ENCODE measurements at regions not wholly inside any gene's neighbourhood (a gene's known extent, or its start where the extent isn't known, plus 50 kb on each side); places are given as distances from the start of the nearest gene placed in this dataset.

DNA sequence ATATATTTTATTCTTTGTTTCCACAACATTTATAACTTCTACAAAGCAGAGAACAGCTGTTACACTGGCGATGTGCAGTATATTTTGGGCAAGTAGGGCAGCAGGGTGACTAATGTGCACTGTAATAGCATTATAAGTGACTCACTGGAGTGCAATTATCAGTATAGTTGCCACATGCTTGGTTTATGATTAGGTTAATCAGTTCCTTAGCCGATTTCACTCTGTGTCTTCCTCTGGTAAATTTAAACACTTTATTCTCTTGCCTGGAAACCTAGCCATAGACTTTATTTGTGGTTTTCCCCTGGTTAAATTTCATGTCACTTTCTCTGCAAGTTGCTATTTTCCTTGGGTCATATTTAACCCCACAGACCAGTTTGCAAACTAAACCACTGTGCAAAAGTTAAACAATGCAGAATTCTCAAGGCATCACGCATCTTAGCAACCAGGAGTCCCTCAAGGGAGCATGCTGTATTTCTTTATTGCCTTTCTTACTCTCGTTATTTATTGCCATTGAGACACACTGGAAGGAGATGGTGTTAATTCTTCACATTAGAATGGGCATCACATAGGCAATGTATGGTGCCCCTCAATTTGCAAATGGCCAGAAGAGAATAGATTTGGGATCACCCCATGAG, 690.2 kb upstream of the DPPA4 start:
- no peak for DNase-seq
- Mint-ChIP-seq H3K4me1 (peaks cover 3% of the 10 kb centered on the region), H3K4me3 (no peak overlapping the region)

GRCh38 chr3:110031975-110032374, 694.6 kb upstream of the DPPA4 start:
- Mint-ChIP-seq H3K36me3 (ENCODE audit: low read depth) (no peaks in the 10 kb centered on the region), H3K4me3 (no peak overlapping the region)

More for the DNA sequence above, 690.2 kb upstream of the DPPA4 start:
- TF ChIP-seq CTCF (IDR thresholded peaks at IDR 0.05): no peak
- Mint-ChIP-seq H3K27me3 (ENCODE audit: low read depth, poor library complexity) (no peaks in the 10 kb centered on the region), H3K36me3 (ENCODE audit: low read depth) (no peaks in the 10 kb centered on the region), H3K9me3 (peaks cover 14% of the 10 kb centered on the region), H3K27ac (no peak overlapping the region)

GRCh38 chr3:110059431-110059830, 722.1 kb upstream of the DPPA4 start:
- no peak for TF ChIP-seq CTCF (IDR thresholded peaks at IDR 0.05)
- H3K4me3 Mint-ChIP-seq: no peak overlapping the region
- no peak overlapping the region for H3K27ac Mint-ChIP-seq
- no peaks in the 10 kb centered on the region for H3K4me1 Mint-ChIP-seq
- no peaks in the 10 kb centered on the region for H3K9me3 Mint-ChIP-seq
- no peak for DNase-seq
- no peaks in the 10 kb centered on the region for H3K36me3 Mint-ChIP-seq (ENCODE audit: low read depth)
- no peaks in the 10 kb centered on the region for H3K27me3 Mint-ChIP-seq (ENCODE audit: low read depth, poor library complexity)

More at GRCh38 chr3:110031975-110032374, 694.6 kb upstream of the DPPA4 start:
- no peak overlapping the region for H3K27ac Mint-ChIP-seq
- H3K9me3 Mint-ChIP-seq: no peaks in the 10 kb centered on the region
- no peak for DNase-seq
- peaks cover 3% of the 10 kb centered on the region for H3K4me1 Mint-ChIP-seq
- no peaks in the 10 kb centered on the region for H3K27me3 Mint-ChIP-seq (ENCODE audit: low read depth, poor library complexity)
- TF ChIP-seq CTCF (IDR thresholded peaks at IDR 0.05): no peak

DNA sequence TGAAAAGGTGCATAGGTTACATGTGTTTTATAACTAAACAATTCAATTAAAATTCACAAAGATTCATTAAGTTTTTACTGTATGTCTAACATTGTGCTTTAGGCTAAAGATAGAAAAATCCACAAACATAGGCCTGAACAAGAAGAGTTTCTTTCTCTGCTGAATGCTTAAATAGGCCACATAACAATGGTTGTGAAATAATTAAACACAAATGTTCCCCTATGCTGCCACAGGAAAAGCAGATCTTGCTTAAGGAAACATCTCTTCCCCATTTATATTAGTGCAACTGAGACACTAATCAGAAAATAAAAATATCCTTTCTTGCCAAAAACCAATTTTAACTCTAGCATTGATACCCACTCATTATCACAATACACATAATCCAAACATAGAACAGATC, 725.4 kb upstream of the DPPA4 start:
- no peaks in the 10 kb centered on the region for H3K4me1 Mint-ChIP-seq
- no peaks in the 10 kb centered on the region for H3K9me3 Mint-ChIP-seq
- H3K4me3 Mint-ChIP-seq: no peak overlapping the region
- no peak for TF ChIP-seq CTCF (IDR thresholded peaks at IDR 0.05)
- H3K27me3 Mint-ChIP-seq (ENCODE audit: low read depth, poor library complexity): no peaks in the 10 kb centered on the region
- no peak for DNase-seq
- H3K27ac Mint-ChIP-seq: no peak overlapping the region
- H3K36me3 Mint-ChIP-seq (ENCODE audit: low read depth): no peaks in the 10 kb centered on the region

- DNase-seq: no peak
- Mint-ChIP-seq H3K4me3 (no peak overlapping the region), H3K27ac (no peak overlapping the region), H3K9me3 (no peaks in the 10 kb centered on the region), H3K36me3 (ENCODE audit: low read depth) (no peaks in the 10 kb centered on the region), H3K4me1 (no peaks in the 10 kb centered on the region), H3K27me3 (ENCODE audit: low read depth, poor library complexity) (no peaks in the 10 kb centered on the region)
- TF ChIP-seq CTCF (IDR thresholded peaks at IDR 0.05): no peak
Observed at GRCh38 chr3:110063178-110063577, 725.8 kb upstream of the DPPA4 start.

DNA sequence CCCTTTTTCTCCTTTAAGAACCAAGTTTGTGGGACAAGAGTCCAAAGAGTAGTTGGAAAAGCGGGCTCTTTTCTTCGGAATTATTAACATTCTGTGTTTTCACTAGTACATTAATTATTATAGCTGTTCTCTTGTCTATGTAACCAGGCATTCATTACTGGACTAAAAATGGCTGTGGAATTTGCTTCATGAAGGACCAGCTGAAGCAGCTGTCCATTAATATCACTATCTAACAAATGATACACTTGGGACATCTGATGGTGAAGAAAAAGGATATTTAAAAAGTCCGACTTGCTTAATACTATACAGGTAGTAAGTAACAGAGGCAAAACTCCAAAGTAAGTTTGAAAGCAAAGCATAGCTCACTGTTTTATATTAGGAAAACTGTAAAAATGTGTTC, 728.9 kb upstream of the DPPA4 start:
- H3K36me3 Mint-ChIP-seq (ENCODE audit: low read depth): no peaks in the 10 kb centered on the region
- no peaks in the 10 kb centered on the region for H3K4me1 Mint-ChIP-seq
- no peak for DNase-seq
- no peak for TF ChIP-seq CTCF (IDR thresholded peaks at IDR 0.05)
- no peak overlapping the region for H3K4me3 Mint-ChIP-seq
- no peak overlapping the region for H3K27ac Mint-ChIP-seq
- no peaks in the 10 kb centered on the region for H3K9me3 Mint-ChIP-seq
- no peaks in the 10 kb centered on the region for H3K27me3 Mint-ChIP-seq (ENCODE audit: low read depth, poor library complexity)
